HG02610 (cell line): ENCODE measurements at regions not wholly inside any gene's neighbourhood (a gene's known extent, or its start where the extent isn't known, plus 50 kb on each side); places are given as distances from the start of the nearest gene placed in this dataset.
A peak's percentile ranks its signal among the peaks of the same experiment; 100 is the strongest.
"Not testable (repeated sequence)": the region's sequence is repeated elsewhere in the genome, so short reads cannot be mapped to it uniquely, and the experiment has no call there.

Experiments
- ATAC-seq: cut with Tn5 transposase; IDR thresholded peaks from one replicate; pipeline ENCODE4 v1.9.1; 2021; ENCODE audit warnings: mild to moderate bottlenecking, moderate library complexity; ENCODE audit not compliant: unreplicated experiment

GRCh38 chr16:72729552-72729951 is 318.4 kb downstream of the ZFHX3 start:
- ATAC-seq, result not testable (repeated sequence)

GRCh38 chr16:72728516-72728915 is 319.4 kb downstream of the ZFHX3 start:
- ATAC-seq, result no peak

- no peak for ATAC-seq
These were observed 320.4 kb downstream of the ZFHX3 start for GRCh38 chr16:72727565-72727964.

GRCh38 chr16:72725643-72726042 is 322.3 kb downstream of the ZFHX3 start:
- no peak for ATAC-seq

GRCh38 chr16:72723781-72724180 is 324.1 kb downstream of the ZFHX3 start:
- no peak for ATAC-seq

GRCh38 chr16:72722552-72722951 is 325.4 kb downstream of the ZFHX3 start:
- no peak for ATAC-seq

GRCh38 chr16:72721981-72722380 is 325.9 kb downstream of the ZFHX3 start:
- no peak for ATAC-seq

GRCh38 chr16:72715267-72715666 is 332.7 kb downstream of the ZFHX3 start:
- ATAC-seq, result no peak

GRCh38 chr16:72711823-72712222 is 336.1 kb downstream of the ZFHX3 start:
- no peak for ATAC-seq

- ATAC-seq, result no peak
These were observed 342.1 kb downstream of the ZFHX3 start for GRCh38 chr16:72705801-72706200.

- ATAC-seq, result no peak
These were observed 343.1 kb downstream of the ZFHX3 start for GRCh38 chr16:72704746-72705372.

GRCh38 chr16:72689851-72690250 is 358.1 kb downstream of the ZFHX3 start:
- no peak for ATAC-seq

GRCh38 chr16:72680732-72681131 is 367.2 kb downstream of the ZFHX3 start:
- no peak for ATAC-seq

- ATAC-seq, result no peak
These were observed 368.1 kb downstream of the ZFHX3 start for GRCh38 chr16:72679856-72680255.

GRCh38 chr16:72677662-72678447 is 370.1 kb downstream of the ZFHX3 start:
- no peak for ATAC-seq

- ATAC-seq, result no peak
These were observed 374.8 kb downstream of the ZFHX3 start for GRCh38 chr16:72673118-72673517.

- no peak for ATAC-seq
These were observed 381.7 kb downstream of the ZFHX3 start for GRCh38 chr16:72666267-72666666.

- ATAC-seq, result no peak
These were observed 382.2 kb downstream of the ZFHX3 start for GRCh38 chr16:72665701-72666100.

- peak; percentile 99 for ATAC-seq
These were observed 383.2 kb downstream of the ZFHX3 start for GRCh38 chr16:72664509-72665408.

GRCh38 chr16:72664056-72664508 is 383.8 kb downstream of the ZFHX3 start:
- no peak for ATAC-seq
